Stomach smooth muscle (tissue), 2 donors: ENCODE measurements at regions not wholly inside any gene's neighbourhood (a gene's known extent, or its start where the extent isn't known, plus 50 kb on each side); places are given as distances from the start of the nearest gene placed in this dataset.
"Not testable (repeated sequence)": the region's sequence is repeated elsewhere in the genome, so short reads cannot be mapped to it uniquely, and the experiment has no call there.

ENCODE experiments used
- H3K27ac ChIP-seq: one replicate; pipeline ENCODE4 v1.7.0; 2013; ENCODE audit warnings: mild to moderate bottlenecking, low read length, inconsistent platforms
- H3K27me3 ChIP-seq, 2 donors: one replicate each; pipeline ENCODE4 v1.7.0; 2013; ENCODE audit warnings: low read length in 2 of 2; ENCODE audit not compliant: insufficient read depth in 2 of 2, control insufficient read depth in 1 of 2
- H3K36me3 ChIP-seq, 2 donors: one replicate each; pipeline ENCODE4 v1.7.0; 2013; ENCODE audit warnings: low read length in 2 of 2; ENCODE audit not compliant: control insufficient read depth in 2 of 2, insufficient read depth in 2 of 2
- H3K4me1 ChIP-seq: one replicate; pipeline ENCODE4 v1.7.0; 2013; ENCODE audit warnings: low read length; ENCODE audit not compliant: control insufficient read depth, insufficient read depth
- H3K4me3 ChIP-seq, 2 donors: one replicate each; pipeline ENCODE4 v1.7.0; 2013; ENCODE audit warnings: low read length in 2 of 2
- H3K9ac ChIP-seq, 2 donors: one replicate each; pipeline ENCODE4 v1.7.0; 2013; ENCODE audit warnings: low read length in 2 of 2, mild to moderate bottlenecking in 1 of 2
- H3K9me3 ChIP-seq, 2 donors: one replicate each; pipeline ENCODE4 v1.7.0; 2013; ENCODE audit warnings: low read length in 2 of 2; ENCODE audit not compliant: control insufficient read depth in 2 of 2
- donor health status: healthy.
- donor health status: Pancreatic carcinoma.

- Histone ChIP-seq H3K4me3 (no peak overlapping the region), H3K27ac (no peak overlapping the region), H3K9me3 (no peaks in the 10 kb centered on the region), H3K27me3 (no peaks in the 10 kb centered on the region), H3K9ac (no peak overlapping the region), H3K4me1 (no peaks in the 10 kb centered on the region), H3K36me3 (no peaks in the 10 kb centered on the region)
Measured at GRCh38 chr6:141780296-141780695, 352.4 kb upstream of the GJE1 start.

GRCh38 chr6:141764388-141764787 lies 368.3 kb upstream of the GJE1 start:
- Histone ChIP-seq H3K9me3 (no peaks in the 10 kb centered on the region), H3K27ac (no peak overlapping the region), H3K36me3 (no peaks in the 10 kb centered on the region), H3K27me3 (no peaks in the 10 kb centered on the region), H3K4me1 (no peaks in the 10 kb centered on the region), H3K9ac (no peak overlapping the region), H3K4me3 (no peak overlapping the region)

- Histone ChIP-seq H3K27ac (no peak overlapping the region), H3K4me3 (no peak overlapping the region), H3K9ac (no peak overlapping the region), H3K27me3 (no peaks in the 10 kb centered on the region), H3K36me3 (no peaks in the 10 kb centered on the region), H3K9me3 (no peaks in the 10 kb centered on the region), H3K4me1 (no peaks in the 10 kb centered on the region)
Measured at GRCh38 chr6:141758430-141758829, 374.3 kb upstream of the GJE1 start.

GRCh38 chr6:141753180-141753579 lies 379.5 kb upstream of the GJE1 start:
- no peaks in the 10 kb centered on the region for H3K4me1 ChIP-seq
- no peak overlapping the region for H3K9ac ChIP-seq
- no peaks in the 10 kb centered on the region for H3K9me3 ChIP-seq
- no peaks in the 10 kb centered on the region for H3K27me3 ChIP-seq
- H3K27ac ChIP-seq = no peak overlapping the region
- H3K4me3 ChIP-seq = no peak overlapping the region
- no peaks in the 10 kb centered on the region for H3K36me3 ChIP-seq

DNA sequence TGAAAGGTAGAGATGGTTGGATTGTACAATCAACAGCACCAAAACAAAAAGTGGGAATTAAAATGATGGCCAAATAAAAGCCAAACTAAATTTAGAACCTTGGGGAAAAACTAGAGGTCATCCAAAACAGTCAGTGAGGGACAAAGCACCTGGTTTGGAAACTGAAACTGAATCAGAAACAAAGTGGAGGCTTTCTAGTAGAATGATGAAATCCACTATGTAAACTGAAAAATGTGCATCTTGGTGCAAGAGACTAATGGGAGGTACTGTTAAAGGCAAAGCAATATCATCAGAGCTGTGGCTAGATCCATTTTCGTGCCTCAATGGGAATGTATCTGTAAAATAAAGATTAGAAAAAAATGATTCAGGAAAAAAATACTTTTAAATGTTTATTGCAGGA lies 380.0 kb upstream of the GJE1 start:
- Histone ChIP-seq H3K4me3 (no peak overlapping the region), H3K36me3 (no peaks in the 10 kb centered on the region), H3K9ac (no peak overlapping the region), H3K9me3 (no peaks in the 10 kb centered on the region), H3K27me3 (no peaks in the 10 kb centered on the region), H3K27ac (no peak overlapping the region), H3K4me1 (no peaks in the 10 kb centered on the region)

- H3K27me3 ChIP-seq, H3K4me1 ChIP-seq, H3K36me3 ChIP-seq, H3K27ac ChIP-seq, H3K4me3 ChIP-seq, H3K9ac ChIP-seq, H3K9me3 ChIP-seq: not testable (repeated sequence)
Measured at GRCh38 chr6:141746324-141746723, 386.4 kb upstream of the GJE1 start.

GRCh38 chr6:141744971-141745370 lies 387.8 kb upstream of the GJE1 start:
- Histone ChIP-seq H3K9ac (no peak overlapping the region), H3K27me3 (no peaks in the 10 kb centered on the region), H3K36me3 (no peaks in the 10 kb centered on the region), H3K4me3 (no peak overlapping the region), H3K27ac (no peak overlapping the region), H3K4me1 (no peaks in the 10 kb centered on the region), H3K9me3 (no peaks in the 10 kb centered on the region)

GRCh38 chr6:141744194-141744925 lies 388.4 kb upstream of the GJE1 start:
- no peak overlapping the region for H3K4me3 ChIP-seq
- H3K27ac ChIP-seq = no peak overlapping the region
- no peaks in the 10 kb centered on the region for H3K27me3 ChIP-seq
- H3K36me3 ChIP-seq = no peaks in the 10 kb centered on the region
- no peaks in the 10 kb centered on the region for H3K4me1 ChIP-seq
- H3K9ac ChIP-seq = no peak overlapping the region
- no peaks in the 10 kb centered on the region for H3K9me3 ChIP-seq

DNA sequence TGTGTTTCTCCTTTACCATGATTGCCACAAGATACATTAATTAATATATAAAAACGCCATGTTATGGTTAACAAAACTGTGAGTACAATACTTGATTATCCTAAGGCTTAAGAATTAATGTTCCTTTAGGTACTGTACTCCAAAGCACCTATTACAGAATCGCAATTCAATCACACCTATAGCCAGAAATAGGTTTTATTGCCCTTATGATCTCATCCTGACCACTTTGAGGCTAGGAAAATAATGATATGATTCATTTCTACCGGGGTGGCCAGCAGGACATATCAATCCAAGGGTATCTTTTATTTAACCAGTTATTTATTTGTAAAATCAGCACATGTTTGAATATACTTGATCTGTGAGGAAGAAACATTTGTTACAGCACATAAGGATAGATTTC lies 396.6 kb upstream of the GJE1 start:
- Histone ChIP-seq H3K27me3 (no peaks in the 10 kb centered on the region), H3K9me3 (no peaks in the 10 kb centered on the region), H3K4me3 (no peak overlapping the region), H3K36me3 (no peaks in the 10 kb centered on the region), H3K27ac (no peak overlapping the region), H3K4me1 (no peaks in the 10 kb centered on the region), H3K9ac (no peak overlapping the region)

GRCh38 chr6:141735126-141735525 lies 397.6 kb upstream of the GJE1 start:
- Histone ChIP-seq H3K9ac (no peak overlapping the region), H3K4me1 (no peaks in the 10 kb centered on the region), H3K27me3 (no peaks in the 10 kb centered on the region), H3K9me3 (no peaks in the 10 kb centered on the region), H3K36me3 (no peaks in the 10 kb centered on the region), H3K27ac (no peak overlapping the region), H3K4me3 (no peak overlapping the region)

GRCh38 chr6:141734071-141734840 lies 398.5 kb upstream of the GJE1 start:
- Histone ChIP-seq H3K36me3 (no peaks in the 10 kb centered on the region), H3K4me1 (no peaks in the 10 kb centered on the region), H3K9me3 (no peaks in the 10 kb centered on the region), H3K9ac (no peak overlapping the region), H3K27ac (no peak overlapping the region), H3K27me3 (no peaks in the 10 kb centered on the region), H3K4me3 (no peak overlapping the region)
